ENCODE measurements at regions not wholly inside any gene's neighbourhood (a gene's known extent, or its start where the extent isn't known, plus 50 kb on each side); places are given as distances from the start of the nearest gene placed in this dataset.

DNA sequence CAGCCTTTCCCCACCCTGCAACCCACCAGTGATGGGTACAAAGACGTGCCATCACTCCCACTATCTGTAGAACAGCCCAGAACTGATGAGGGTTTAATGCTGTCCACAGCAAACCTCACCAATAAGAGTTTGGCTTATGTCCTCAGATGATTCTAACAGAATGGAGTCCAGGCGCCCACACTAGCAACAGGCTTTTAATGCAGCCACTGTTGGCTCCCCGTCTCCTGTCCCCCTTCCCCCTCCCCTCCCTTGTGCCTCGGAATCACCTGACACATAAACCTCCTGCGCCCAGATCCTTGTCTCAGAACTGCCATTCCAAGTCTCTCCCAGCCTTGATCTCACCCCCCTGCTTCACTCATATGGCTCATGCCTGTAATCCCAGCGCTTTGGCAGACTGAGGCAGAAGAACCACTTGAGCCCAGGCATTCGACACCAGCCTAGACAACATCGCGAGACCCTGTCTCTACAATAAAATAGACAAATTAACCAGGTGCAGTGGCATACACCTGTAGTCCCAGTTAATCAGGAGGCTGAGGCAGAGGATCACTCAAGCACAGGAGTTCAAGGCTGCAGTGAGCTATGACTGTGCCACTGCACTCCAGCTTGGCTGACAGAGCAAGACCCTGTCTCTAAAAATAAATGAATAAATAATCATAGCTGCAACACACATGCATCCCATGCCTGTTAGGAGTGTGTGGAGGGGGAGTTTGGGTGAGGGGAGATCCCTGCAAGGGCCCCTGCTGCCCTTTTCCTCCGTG lies 85.6 kb downstream of the SNX5 start:
- H3K27ac ChIP-seq (ENCODE audit: low read length in 2 of 2): no peak overlapping the region
- H3K4me1 Mint-ChIP-seq: peaks cover 35% of the 10 kb centered on the region
- no peak for TF ChIP-seq EZH2 (IDR thresholded peaks at IDR 0.05; ENCODE audit: borderline replicate concordance, insufficient read depth, low read depth, low read length, poor library complexity, severe bottlenecking)
- TF ChIP-seq, protein P1, sequence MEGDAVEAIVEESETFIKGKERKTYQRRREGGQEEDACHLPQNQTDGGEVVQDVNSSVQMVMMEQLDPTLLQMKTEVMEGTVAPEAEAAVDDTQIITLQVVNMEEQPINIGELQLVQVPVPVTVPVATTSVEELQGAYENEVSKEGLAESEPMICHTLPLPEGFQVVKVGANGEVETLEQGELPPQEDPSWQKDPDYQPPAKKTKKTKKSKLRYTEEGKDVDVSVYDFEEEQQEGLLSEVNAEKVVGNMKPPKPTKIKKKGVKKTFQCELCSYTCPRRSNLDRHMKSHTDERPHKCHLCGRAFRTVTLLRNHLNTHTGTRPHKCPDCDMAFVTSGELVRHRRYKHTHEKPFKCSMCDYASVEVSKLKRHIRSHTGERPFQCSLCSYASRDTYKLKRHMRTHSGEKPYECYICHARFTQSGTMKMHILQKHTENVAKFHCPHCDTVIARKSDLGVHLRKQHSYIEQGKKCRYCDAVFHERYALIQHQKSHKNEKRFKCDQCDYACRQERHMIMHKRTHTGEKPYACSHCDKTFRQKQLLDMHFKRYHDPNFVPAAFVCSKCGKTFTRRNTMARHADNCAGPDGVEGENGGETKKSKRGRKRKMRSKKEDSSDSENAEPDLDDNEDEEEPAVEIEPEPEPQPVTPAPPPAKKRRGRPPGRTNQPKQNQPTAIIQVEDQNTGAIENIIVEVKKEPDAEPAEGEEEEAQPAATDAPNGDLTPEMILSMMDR (IDR thresholded peaks at IDR 0.05): no peak
- ATAC-seq (ENCODE audit: low read depth) (no peak), DNase-seq (no peak)
- CTCF ChIA-PET: interaction anchor here (1.2 kb wide), 1 partner anchor 15 kb away, joined by 4 read pairs; no protein-coding TSS in a partner anchor
- H3K4me2 ChIP-seq (replicated peaks; ENCODE audit: low read depth, low read length, poor library complexity, severe bottlenecking): peak overlapping the region; percentile 16
- no peak overlapping the region for H3K9ac ChIP-seq (ENCODE audit: low read length)
- WGBS (ENCODE audit: insufficient coverage): 73% methylated on average over 9 of the region's 10 CpGs
- H3K27me3 Mint-ChIP-seq: peaks cover 4% of the 10 kb centered on the region
- POLR2A ChIA-PET: interaction anchor here (0.9 to 1.0 kb wide), 2 partner anchors 13 to 404 kb away, joined by 3 to 10 read pairs; no protein-coding TSS in a partner anchor
- no peaks in the 10 kb centered on the region for H3K36me3 ChIP-seq (replicated peaks in 1 of 2; ENCODE audit: control extremely low read depth in 1 of 2, control insufficient read depth in 1 of 2, extremely low read depth in 1 of 2, insufficient read depth in 2 of 2, low read length in 1 of 2)
- H3K9me3 Mint-ChIP-seq (ENCODE audit: insufficient read depth): no peaks in the 10 kb centered on the region
- no peak overlapping the region for H3K4me3 ChIP-seq (ENCODE audit: control extremely low read depth in 1 of 5, extremely low read depth in 1 of 5, insufficient read depth in 1 of 5, low read depth in 2 of 5, low read length in 4 of 5)
- no peak overlapping the region for H2AFZ ChIP-seq (ENCODE audit: insufficient read depth, low read depth, low read length, poor library complexity, severe bottlenecking)
- H3K27ac Mint-ChIP-seq: no peak overlapping the region
- H3K4me1 ChIP-seq (ENCODE audit: control insufficient read depth in 2 of 2, insufficient read depth in 2 of 2, low read length in 2 of 2): peaks cover 30 to 35% of the 10 kb centered on the region in 2 donors
- H3K9me3 ChIP-seq (ENCODE audit: control extremely low read depth in 1 of 3, control insufficient read depth in 2 of 3, insufficient read depth in 1 of 3, low read length in 2 of 3): no peaks in the 10 kb centered on the region
- intact Hi-C loops (cut with micrococcal nuclease): no loop called here
- no peaks in the 10 kb centered on the region for H3K27me3 ChIP-seq (replicated peaks in 1 of 4; ENCODE audit: control extremely low read depth in 1 of 4, control insufficient read depth in 3 of 4, insufficient read depth in 4 of 4, low read length in 3 of 4)
- H3K4me3 Mint-ChIP-seq: no peak overlapping the region
- H4K20me1 ChIP-seq (ENCODE audit: control insufficient read depth, insufficient read depth, low read length, poor library complexity, severe bottlenecking): no peaks in the 10 kb centered on the region
- no peaks in the 10 kb centered on the region for H3K79me2 ChIP-seq (ENCODE audit: control insufficient read depth, insufficient read depth, low read length)

DNA sequence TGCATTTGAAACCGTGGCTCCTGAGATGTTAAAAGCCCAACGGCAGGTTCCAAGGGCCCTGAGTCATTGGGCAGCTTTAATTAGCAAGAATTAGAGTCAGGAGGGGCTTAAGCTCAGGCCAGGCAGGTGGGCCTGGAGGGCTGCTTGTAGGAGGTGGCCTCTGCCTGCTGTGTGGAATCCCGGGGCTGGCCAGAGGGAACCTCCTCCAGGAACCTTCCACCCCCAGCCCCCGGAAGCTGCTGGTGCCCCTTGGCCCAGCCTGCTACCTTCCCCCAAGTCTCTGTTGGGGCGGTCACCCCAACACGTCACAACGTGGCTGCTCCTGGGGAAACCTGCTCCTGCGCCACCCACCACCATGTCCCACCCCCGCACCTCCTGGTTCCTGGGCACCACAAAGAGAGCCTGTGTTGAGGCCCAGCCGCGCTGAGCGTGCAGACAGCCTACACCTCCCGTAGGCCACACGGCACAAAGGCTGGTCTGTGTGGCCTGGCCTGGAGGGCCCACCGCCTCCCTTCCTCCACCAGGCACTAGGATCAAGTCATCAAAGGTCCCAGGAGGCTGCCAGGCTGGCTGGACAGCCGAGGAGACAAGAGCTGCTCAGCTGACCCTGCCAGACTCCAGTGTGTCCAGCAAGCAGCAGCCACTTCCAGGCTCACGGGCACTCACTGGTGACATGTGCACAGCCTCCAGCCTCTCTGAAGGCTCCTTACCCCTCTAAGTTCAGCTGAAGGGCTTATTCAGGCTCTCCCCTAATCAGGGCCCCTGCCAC lies 86.3 kb downstream of the SNX5 start:
- H3K27me3 Mint-ChIP-seq: peaks cover 4% of the 10 kb centered on the region
- intact Hi-C loops (cut with micrococcal nuclease): no loop called here
- TF ChIP-seq EZH2 (IDR thresholded peaks at IDR 0.05; ENCODE audit: borderline replicate concordance, insufficient read depth, low read depth, low read length, poor library complexity, severe bottlenecking): no peak
- TF ChIP-seq, protein P1 (IDR thresholded peaks at IDR 0.05): no peak
- DNase-seq: no peak
- H3K4me1 ChIP-seq (ENCODE audit: control insufficient read depth in 2 of 2, insufficient read depth in 2 of 2, low read length in 2 of 2): peaks cover 37 to 43% of the 10 kb centered on the region in 2 donors
- H3K9ac ChIP-seq (ENCODE audit: low read length): no peak overlapping the region
- POLR2A ChIA-PET: no interaction called here
- H3K79me2 ChIP-seq (ENCODE audit: control insufficient read depth, insufficient read depth, low read length): no peaks in the 10 kb centered on the region
- H3K4me2 ChIP-seq (replicated peaks; ENCODE audit: low read depth, low read length, poor library complexity, severe bottlenecking): no peak overlapping the region
- H3K4me3 Mint-ChIP-seq: no peak overlapping the region
- no peak overlapping the region for H3K27ac ChIP-seq (ENCODE audit: low read length in 2 of 2)
- ATAC-seq (ENCODE audit: low read depth): no peak
- H4K20me1 ChIP-seq (ENCODE audit: control insufficient read depth, insufficient read depth, low read length, poor library complexity, severe bottlenecking): no peaks in the 10 kb centered on the region
- H3K4me1 Mint-ChIP-seq: peaks cover 43% of the 10 kb centered on the region
- H3K9me3 ChIP-seq (ENCODE audit: control extremely low read depth in 1 of 3, control insufficient read depth in 2 of 3, insufficient read depth in 1 of 3, low read length in 2 of 3): no peaks in the 10 kb centered on the region
- CTCF ChIA-PET: no interaction called here
- 96% methylated on average over 17 of the region's 17 CpGs for WGBS (ENCODE audit: insufficient coverage)
- H3K36me3 ChIP-seq (replicated peaks in 1 of 2; ENCODE audit: control extremely low read depth in 1 of 2, control insufficient read depth in 1 of 2, extremely low read depth in 1 of 2, insufficient read depth in 2 of 2, low read length in 1 of 2): no peaks in the 10 kb centered on the region
- H3K27me3 ChIP-seq (replicated peaks in 1 of 4; ENCODE audit: control extremely low read depth in 1 of 4, control insufficient read depth in 3 of 4, insufficient read depth in 4 of 4, low read length in 3 of 4): no peaks in the 10 kb centered on the region
- H2AFZ ChIP-seq (ENCODE audit: insufficient read depth, low read depth, low read length, poor library complexity, severe bottlenecking): no peak overlapping the region
- H3K9me3 Mint-ChIP-seq (ENCODE audit: insufficient read depth): no peaks in the 10 kb centered on the region
- H3K4me3 ChIP-seq (ENCODE audit: control extremely low read depth in 1 of 5, extremely low read depth in 1 of 5, insufficient read depth in 1 of 5, low read depth in 2 of 5, low read length in 4 of 5): no peak overlapping the region
- H3K27ac Mint-ChIP-seq: no peak overlapping the region
